HFFc6 (cell line): ENCODE measurements at regions not wholly inside any gene's neighbourhood (a gene's known extent, or its start where the extent isn't known, plus 50 kb on each side); places are given as distances from the start of the nearest gene placed in this dataset.

Source experiments
- DNase-seq: peaks from one replicate; pipeline ENCODE4 v3.0.0-alpha.2; 2018
- H3K27ac Mint-ChIP-seq: 2 replicates; pipeline ENCODE4 v1.8.0; 2020; ENCODE audit warnings: mild to moderate bottlenecking, mixed read lengths
- H3K27me3 Mint-ChIP-seq: 2 replicates; pipeline ENCODE4 v1.8.0; 2021; ENCODE audit warnings: mild to moderate bottlenecking, moderate library complexity, mixed read lengths; ENCODE audit not compliant: insufficient read depth
- H3K36me3 Mint-ChIP-seq: 2 replicates; pipeline ENCODE4 v1.8.0; 2021; ENCODE audit warnings: low read depth, mixed read lengths
- H3K4me1 Mint-ChIP-seq: 2 replicates; pipeline ENCODE4 v1.8.0; 2020; ENCODE audit warnings: low read depth, mixed read lengths
- H3K4me3 Mint-ChIP-seq: 2 replicates; pipeline ENCODE4 v1.8.0; 2020; ENCODE audit warnings: mild to moderate bottlenecking, moderate library complexity, mixed read lengths
- H3K9me3 Mint-ChIP-seq: 2 replicates; pipeline ENCODE4 v1.8.0; 2020; ENCODE audit warnings: mild to moderate bottlenecking, mixed read lengths
- TF ChIP-seq, protein P1 (sequence below): fragments of 200-600 bp; sonication (generic); IDR thresholded peaks from 2 replicates; pipeline ENCODE4 v1.5.0; 2021; ENCODE audit warnings: antibody characterized with exemption, mild to moderate bottlenecking

DNA sequence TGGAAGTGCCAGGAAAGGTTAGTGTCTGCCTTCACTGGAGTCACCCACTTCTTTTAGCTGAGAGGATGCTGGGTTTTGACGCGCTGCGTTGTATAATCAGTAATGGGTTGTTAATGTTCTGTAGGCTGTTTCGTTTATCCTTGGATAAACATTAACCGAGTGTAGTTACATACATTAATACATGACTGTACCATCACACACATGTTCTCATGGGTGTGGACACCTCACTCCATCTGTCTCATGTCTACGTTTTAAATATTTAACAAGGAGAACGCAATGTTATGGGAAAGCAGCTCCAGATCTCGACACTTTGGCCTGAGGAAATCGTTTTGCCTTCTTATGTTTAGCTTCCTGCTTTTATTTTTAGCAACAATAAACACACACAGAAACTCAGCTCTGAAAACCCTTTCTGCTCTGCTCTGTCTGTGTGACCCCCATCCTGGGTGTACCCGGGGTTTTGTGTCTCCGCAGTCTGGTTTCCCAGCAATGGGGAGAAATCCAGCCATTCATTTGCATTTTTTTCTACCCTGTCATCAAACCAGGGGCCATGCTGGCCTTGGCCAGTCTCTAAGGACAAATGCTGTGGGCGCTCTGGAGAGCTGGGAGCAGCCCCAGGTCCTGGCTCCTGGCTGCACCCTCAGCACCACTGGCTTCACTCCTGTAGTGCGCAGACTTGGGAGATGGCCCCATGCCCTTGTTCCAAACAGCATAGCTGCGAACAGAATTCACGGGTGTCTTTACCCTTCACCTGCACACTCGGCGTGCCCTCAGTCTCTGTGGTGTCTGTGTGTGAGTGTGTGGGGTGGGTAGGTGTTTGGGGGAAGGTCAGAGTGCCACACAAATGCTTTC, 110.8 kb downstream of the ERMARD start:
- DNase-seq = no peak
- H3K27ac Mint-ChIP-seq = no peak overlapping the region
- peaks cover 29% of the 10 kb centered on the region for H3K9me3 Mint-ChIP-seq
- H3K27me3 Mint-ChIP-seq = peaks cover 4% of the 10 kb centered on the region
- H3K36me3 Mint-ChIP-seq = peaks cover 6% of the 10 kb centered on the region; the same call in 1 of the 2 replicates
- H3K4me3 Mint-ChIP-seq = no peak overlapping the region
- TF ChIP-seq, protein P1, sequence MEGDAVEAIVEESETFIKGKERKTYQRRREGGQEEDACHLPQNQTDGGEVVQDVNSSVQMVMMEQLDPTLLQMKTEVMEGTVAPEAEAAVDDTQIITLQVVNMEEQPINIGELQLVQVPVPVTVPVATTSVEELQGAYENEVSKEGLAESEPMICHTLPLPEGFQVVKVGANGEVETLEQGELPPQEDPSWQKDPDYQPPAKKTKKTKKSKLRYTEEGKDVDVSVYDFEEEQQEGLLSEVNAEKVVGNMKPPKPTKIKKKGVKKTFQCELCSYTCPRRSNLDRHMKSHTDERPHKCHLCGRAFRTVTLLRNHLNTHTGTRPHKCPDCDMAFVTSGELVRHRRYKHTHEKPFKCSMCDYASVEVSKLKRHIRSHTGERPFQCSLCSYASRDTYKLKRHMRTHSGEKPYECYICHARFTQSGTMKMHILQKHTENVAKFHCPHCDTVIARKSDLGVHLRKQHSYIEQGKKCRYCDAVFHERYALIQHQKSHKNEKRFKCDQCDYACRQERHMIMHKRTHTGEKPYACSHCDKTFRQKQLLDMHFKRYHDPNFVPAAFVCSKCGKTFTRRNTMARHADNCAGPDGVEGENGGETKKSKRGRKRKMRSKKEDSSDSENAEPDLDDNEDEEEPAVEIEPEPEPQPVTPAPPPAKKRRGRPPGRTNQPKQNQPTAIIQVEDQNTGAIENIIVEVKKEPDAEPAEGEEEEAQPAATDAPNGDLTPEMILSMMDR = no peak
- no peaks in the 10 kb centered on the region for H3K4me1 Mint-ChIP-seq

DNA sequence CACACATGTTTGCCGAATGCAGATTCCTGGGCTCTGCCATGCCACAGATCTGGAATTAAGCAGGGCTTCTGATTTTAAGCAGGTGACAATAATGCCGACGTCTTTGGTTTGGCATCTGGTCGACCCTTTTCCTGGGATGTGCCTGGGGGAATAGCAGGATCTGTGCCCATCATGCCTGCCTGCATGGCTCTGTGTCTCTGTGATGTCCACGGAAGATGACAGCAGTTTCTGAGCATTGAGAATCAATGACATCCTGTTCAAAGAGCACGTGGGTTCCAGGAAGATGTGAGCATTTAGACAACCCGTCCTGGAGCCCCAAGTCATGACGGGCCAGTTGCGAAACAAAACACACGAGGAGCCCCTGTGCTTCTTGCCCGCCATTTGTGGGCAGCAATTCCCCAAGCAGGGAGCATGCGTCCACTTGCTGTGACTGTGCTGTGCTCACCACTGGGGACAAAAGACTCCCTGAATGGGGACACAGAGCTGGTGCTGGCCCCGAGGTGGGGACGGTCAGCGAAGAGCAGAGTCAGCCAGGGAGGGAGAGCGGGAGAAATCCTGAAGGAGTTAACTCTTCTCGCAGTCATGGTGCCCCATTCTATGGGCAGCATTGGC, 110.1 kb downstream of the ERMARD start:
- DNase-seq = no peak
- peaks cover 4% of the 10 kb centered on the region for H3K27me3 Mint-ChIP-seq
- peaks cover 6% of the 10 kb centered on the region; the same call in 1 of the 2 replicates for H3K36me3 Mint-ChIP-seq
- TF ChIP-seq, protein P1 = no peak
- no peak overlapping the region for H3K27ac Mint-ChIP-seq
- H3K4me1 Mint-ChIP-seq = no peaks in the 10 kb centered on the region
- no peak overlapping the region for H3K4me3 Mint-ChIP-seq
- H3K9me3 Mint-ChIP-seq = peaks cover 32% of the 10 kb centered on the region

DNA sequence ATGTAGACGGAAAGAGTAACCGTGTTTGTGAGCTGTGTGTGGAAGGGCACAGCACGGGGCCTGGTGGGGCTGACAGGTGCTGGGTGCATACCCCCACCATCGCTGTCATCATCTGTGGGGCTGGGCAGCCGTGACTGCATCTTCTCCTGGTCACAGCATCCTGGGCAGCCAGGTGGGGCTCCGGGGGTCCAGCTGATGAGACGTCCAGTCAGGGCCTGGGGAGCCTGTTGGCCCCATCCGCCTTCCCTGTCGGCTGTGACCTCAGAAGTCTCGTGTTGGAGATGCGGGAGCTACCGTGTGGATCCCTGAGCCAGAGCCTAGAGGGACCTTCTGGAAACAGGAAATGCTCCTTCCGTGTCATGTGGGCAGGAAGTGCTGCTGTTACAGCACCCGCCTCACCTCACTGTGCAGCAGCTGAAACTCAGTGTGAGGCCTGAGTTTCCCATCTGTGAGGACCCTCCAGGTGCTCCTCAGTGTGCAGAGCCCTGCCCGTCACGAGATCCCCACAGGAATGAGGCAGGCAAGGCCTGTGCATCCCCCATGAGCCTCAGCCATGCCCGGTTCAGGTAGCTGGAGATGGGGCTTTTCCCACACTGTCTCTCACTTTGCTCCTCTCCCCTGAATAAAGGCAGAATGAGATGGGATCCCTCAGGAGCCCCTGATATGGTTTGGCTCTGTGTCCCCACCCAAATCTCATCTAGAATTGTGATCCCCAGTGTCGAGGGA, 108.7 kb downstream of the ERMARD start:
- Mint-ChIP-seq H3K36me3 (peaks cover 6% of the 10 kb centered on the region; the same call in 1 of the 2 replicates), H3K27ac (no peak overlapping the region), H3K9me3 (peaks cover 39% of the 10 kb centered on the region), H3K4me1 (no peaks in the 10 kb centered on the region), H3K27me3 (peaks cover 4% of the 10 kb centered on the region), H3K4me3 (no peak overlapping the region)
- TF ChIP-seq, protein P1 = no peak
- DNase-seq = no peak

DNA sequence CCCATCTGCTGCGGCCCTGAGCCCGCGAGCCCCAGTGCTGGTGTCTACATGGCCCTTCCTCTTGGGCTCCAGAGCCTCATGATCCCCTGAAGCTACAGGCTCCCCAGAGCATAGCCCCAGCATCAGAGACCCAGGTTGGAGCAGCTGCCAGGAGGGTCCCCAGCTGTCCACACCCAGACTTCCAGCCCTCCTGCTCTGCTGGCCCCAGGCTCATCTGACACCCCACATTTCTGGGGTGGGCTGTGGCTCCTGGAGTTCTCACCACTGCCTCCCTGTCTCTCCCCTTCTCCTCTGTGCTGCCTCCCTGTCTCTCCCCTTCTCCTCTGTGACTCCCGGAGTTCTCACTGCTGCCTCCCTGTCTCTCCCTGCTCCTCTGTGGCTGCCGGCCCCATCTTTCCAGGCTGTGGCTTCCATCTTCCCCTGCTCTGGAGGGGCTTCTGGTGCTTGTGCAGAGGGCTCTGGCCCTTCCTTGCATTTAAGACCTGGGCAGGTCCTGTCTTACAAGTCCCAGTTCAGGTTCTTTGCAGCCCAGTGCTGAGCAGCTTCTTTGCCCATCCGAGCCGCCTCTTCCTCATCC, 108.1 kb downstream of the ERMARD start:
- no peak overlapping the region for H3K4me3 Mint-ChIP-seq

DNA sequence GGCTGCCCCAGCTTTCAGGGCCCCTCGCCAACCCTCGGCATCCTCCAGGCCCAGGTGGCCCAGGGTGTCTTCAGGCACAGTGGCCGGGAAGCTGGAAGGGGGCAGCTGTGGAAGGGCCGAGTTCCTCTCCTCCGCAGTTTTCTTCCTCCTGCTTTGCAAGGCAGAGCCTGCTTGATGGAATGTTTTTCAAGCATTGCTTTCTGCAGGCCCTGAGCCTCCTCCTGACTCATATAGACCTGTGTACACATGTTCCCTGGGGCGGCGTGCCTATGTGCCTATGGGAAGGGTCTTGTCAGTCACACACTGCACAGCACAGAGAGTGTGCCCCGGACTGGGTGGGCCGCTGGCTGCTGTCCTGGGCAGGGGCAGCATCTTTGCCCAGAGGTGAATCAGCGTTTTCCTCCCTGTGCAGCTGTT, 107.5 kb downstream of the ERMARD start:
- TF ChIP-seq, protein P1 = no peak
- Mint-ChIP-seq H3K27ac (no peak overlapping the region), H3K27me3 (peaks cover 4% of the 10 kb centered on the region), H3K4me1 (no peaks in the 10 kb centered on the region), H3K9me3 (peaks cover 30% of the 10 kb centered on the region), H3K36me3 (peaks cover 6% of the 10 kb centered on the region; the same call in 1 of the 2 replicates), H3K4me3 (no peak overlapping the region)
- no peak for DNase-seq

More for the DNA sequence above, 108.1 kb downstream of the ERMARD start:
- no peak for DNase-seq
- H3K27ac Mint-ChIP-seq = no peak overlapping the region
- TF ChIP-seq, protein P1 = no peak
- H3K9me3 Mint-ChIP-seq = peaks cover 32% of the 10 kb centered on the region
- H3K27me3 Mint-ChIP-seq = peaks cover 4% of the 10 kb centered on the region
- peaks cover 6% of the 10 kb centered on the region; the same call in 1 of the 2 replicates for H3K36me3 Mint-ChIP-seq
- no peaks in the 10 kb centered on the region for H3K4me1 Mint-ChIP-seq
